ENCODE measurements at regions not wholly inside any gene's neighbourhood (a gene's known extent, or its start where the extent isn't known, plus 50 kb on each side); places are given as distances from the start of the nearest gene placed in this dataset.
"Not testable (repeated sequence)": the region's sequence is repeated elsewhere in the genome, so short reads cannot be mapped to it uniquely, and the experiment has no call there.

- DNase-seq (ENCODE audit: low read depth, low spot score): no peak
Observed at GRCh38 chr12:97713270-97713669, 250.7 kb downstream of the RMST start.

- no peak for DNase-seq (ENCODE audit: low read depth, low spot score)
Observed at GRCh38 chr12:97714107-97714563, 251.5 kb downstream of the RMST start.

- no peak for DNase-seq (ENCODE audit: low read depth, low spot score)
Observed at GRCh38 chr12:97716356-97716755, 253.8 kb downstream of the RMST start.

- not testable (repeated sequence) for DNase-seq (ENCODE audit: low read depth, low spot score)
Observed at GRCh38 chr12:97723801-97724200, 261.2 kb downstream of the RMST start.

GRCh38 chr12:97745406-97746101 is 282.9 kb downstream of the RMST start:
- no peak for DNase-seq (ENCODE audit: low read depth, low spot score)

GRCh38 chr12:97748298-97748697 is 285.7 kb downstream of the RMST start:
- no peak for DNase-seq (ENCODE audit: low read depth, low spot score)

GRCh38 chr12:97751704-97752103 is 289.1 kb downstream of the RMST start:
- DNase-seq (ENCODE audit: low read depth, low spot score): no peak

- no peak for DNase-seq (ENCODE audit: low read depth, low spot score)
Observed at GRCh38 chr12:97752129-97752528, 289.5 kb downstream of the RMST start.

GRCh38 chr12:97753332-97753731 is 290.7 kb downstream of the RMST start:
- no peak for DNase-seq (ENCODE audit: low read depth, low spot score)

- DNase-seq (ENCODE audit: low read depth, low spot score): no peak
Observed at GRCh38 chr12:97754306-97754705, 291.7 kb downstream of the RMST start.

GRCh38 chr12:97756066-97756666 is 293.6 kb downstream of the RMST start:
- DNase-seq (ENCODE audit: low read depth, low spot score): no peak

GRCh38 chr12:97756741-97757140 is 294.1 kb downstream of the RMST start:
- DNase-seq (ENCODE audit: low read depth, low spot score): no peak

- DNase-seq (ENCODE audit: low read depth, low spot score): no peak
Observed at GRCh38 chr12:97757481-97758193, 295.0 kb downstream of the RMST start.

GRCh38 chr12:97758194-97758501 is 295.5 kb downstream of the RMST start:
- DNase-seq (ENCODE audit: low read depth, low spot score): no peak

- no peak for DNase-seq (ENCODE audit: low read depth, low spot score)
Observed at GRCh38 chr12:97758586-97758985, 296.0 kb downstream of the RMST start.

GRCh38 chr12:97760601-97761000 is 298.0 kb downstream of the RMST start:
- DNase-seq (ENCODE audit: low read depth, low spot score): no peak

GRCh38 chr12:97763113-97763512 is 300.5 kb downstream of the RMST start:
- DNase-seq (ENCODE audit: low read depth, low spot score): no peak

GRCh38 chr12:97764700-97765099 is 302.1 kb downstream of the RMST start:
- no peak for DNase-seq (ENCODE audit: low read depth, low spot score)

GRCh38 chr12:97767347-97767746 is 304.7 kb downstream of the RMST start:
- no peak for DNase-seq (ENCODE audit: low read depth, low spot score)

- no peak for DNase-seq (ENCODE audit: low read depth, low spot score)
Observed at GRCh38 chr12:97778111-97778510, 315.5 kb downstream of the RMST start.

GRCh38 chr12:97781342-97781741 is 318.7 kb downstream of the RMST start:
- DNase-seq (ENCODE audit: low read depth, low spot score): no peak

- no peak for DNase-seq (ENCODE audit: low read depth, low spot score)
Observed at GRCh38 chr12:97784904-97785303, 322.3 kb downstream of the RMST start.

- no peak for DNase-seq (ENCODE audit: low read depth, low spot score)
Observed at GRCh38 chr12:97790281-97790680, 327.7 kb downstream of the RMST start.

Measured in smooth muscle cell of the brain vasculature (primary cell).